Renal cortex interstitium (tissue), 11 donors: ENCODE measurements at regions not wholly inside any gene's neighbourhood (a gene's known extent, or its start where the extent isn't known, plus 50 kb on each side); places are given as distances from the start of the nearest gene placed in this dataset.

ENCODE experiments used
- DNase-seq, 11 donors: peaks; one replicate each; pipeline ENCODE4 v3.0.0-alpha.2; 2013; ENCODE audit warnings: low read depth in 9 of 11, low spot score in 4 of 11; ENCODE audit errors: extremely low read depth in 1 of 11

DNA sequence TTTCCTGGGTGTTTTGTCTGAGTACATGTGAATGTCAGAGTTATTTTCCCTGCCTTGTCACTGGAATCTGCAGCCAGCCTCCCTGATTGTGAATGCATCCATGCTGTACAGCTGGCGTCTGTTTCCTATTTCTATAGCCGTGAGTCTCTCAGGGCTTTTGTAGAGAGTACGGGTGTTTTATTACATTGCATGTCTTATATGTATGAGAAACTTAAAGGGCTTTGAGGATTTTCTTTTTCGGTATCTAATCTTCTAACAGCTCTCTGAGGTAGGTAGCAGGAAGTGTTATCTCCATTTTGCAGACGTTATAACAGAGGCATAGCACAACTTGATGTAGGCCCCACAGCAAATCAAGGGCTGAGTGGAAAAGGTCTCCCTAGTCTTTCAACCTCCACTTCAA lies 272.9 kb downstream of the PRL start:
- DNase-seq, result no peak

DNA sequence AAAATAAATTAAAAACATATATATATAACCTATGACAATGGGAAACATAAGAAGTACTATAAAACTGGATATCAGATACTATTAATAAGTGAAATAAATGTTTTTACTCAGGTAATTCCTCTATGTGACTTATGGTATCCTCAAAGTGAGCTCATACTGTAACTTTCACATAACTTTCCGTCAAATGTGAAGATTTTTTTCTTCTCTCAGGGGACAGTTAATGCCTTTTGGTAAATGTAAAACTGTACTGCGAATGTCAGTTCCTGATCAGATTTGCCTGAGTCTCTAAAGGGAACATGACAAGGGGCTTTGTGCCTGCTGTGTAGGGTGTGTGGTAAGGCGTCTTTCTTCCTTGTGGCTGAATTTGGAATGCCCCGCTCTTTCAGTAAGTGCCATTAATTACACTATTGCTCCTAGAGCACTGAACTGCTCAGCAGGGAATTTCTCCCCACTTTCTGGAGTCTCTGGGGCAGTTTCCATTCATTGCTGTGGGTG lies 271.8 kb downstream of the PRL start:
- no peak for DNase-seq

DNA sequence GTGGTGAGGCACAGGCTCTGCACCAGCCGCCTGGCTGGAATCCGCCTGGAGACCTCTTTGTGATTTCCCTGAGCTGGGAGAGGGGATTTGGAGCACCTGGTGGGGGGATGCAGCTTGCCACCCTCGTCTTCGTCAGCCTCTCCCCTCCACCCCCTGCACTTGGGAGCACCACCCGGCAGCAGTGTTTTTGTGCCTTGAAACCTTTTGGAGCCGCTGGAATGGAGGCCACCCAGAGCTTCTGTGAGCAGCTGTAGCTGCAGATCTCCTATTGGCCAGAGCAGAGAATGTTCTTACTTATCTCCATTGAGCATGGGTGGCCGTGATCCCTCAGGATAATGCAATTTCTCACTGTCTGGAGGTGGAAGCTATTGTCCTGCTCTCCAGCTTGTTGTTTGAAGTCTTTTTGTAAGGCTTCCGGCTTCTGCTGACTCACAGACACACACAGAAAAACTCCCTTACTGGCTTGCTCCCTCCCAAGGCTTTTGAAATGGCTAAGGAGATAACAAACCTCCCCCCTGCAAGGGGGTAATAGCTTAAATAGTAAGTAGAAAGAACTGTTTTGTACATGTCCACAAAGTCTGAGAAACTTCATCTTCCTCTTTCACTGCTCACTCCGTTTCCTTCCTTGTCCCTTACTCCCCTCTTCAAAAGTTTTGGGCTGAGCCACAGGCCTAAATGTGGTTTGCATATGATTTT lies 271.2 kb downstream of the PRL start:
- DNase-seq, result no peak

DNA sequence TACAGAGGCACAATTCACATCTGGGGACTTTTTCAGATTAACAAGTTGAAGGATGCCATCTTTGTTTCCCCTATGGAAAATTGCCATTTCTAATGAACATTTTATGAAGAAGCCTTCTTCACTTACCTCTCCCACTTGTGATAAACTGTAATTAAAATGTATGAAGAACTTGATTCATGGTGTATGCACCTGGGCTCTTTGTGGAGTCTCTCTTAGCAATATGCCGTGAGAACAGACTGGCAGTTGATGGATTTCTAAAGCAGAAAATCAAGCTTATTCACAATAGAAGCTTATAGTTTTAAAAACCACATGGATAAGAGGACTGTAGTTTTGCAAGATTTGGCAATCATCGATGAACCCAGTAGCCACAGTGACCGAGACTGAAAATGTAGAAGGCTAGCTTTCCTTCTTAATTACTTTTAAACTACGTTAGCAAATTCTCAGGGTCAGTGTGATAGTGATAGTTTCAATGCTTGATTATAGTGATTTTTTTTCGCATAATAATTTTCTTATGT lies 270.6 kb downstream of the PRL start:
- no peak for DNase-seq

DNA sequence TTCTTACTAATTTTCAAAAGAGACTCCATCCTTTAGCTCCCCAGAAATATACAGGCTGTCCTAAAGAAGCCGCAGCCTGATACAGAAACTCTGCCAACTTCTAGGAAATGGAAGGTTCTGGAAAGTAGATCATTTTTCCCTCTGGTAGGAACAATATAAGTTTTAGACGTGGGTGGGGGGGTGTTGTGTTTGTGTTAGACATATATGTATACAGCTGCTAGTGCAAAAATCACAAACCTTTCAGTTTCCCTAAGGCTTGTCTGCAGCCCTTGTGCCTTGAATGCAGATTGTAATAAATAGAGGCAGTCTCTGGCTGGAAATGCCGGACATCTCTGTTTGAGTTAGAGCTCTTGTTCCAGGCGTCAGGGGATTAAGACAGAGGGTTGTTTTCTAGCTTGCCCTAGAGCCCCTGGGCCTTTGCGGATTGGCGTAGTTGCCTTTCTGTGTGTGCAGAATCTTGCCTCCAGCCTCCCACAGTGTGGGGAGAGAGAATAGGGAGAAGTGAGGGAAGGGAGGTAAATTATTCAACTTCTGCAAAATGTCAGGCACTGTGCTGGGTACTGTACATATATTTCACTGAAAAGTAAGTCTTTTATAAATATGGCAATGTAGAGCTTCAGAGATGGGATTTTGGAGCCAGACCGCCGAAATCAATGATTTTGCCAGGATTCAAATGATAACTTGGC lies 269.7 kb downstream of the PRL start:
- no peak for DNase-seq

DNA sequence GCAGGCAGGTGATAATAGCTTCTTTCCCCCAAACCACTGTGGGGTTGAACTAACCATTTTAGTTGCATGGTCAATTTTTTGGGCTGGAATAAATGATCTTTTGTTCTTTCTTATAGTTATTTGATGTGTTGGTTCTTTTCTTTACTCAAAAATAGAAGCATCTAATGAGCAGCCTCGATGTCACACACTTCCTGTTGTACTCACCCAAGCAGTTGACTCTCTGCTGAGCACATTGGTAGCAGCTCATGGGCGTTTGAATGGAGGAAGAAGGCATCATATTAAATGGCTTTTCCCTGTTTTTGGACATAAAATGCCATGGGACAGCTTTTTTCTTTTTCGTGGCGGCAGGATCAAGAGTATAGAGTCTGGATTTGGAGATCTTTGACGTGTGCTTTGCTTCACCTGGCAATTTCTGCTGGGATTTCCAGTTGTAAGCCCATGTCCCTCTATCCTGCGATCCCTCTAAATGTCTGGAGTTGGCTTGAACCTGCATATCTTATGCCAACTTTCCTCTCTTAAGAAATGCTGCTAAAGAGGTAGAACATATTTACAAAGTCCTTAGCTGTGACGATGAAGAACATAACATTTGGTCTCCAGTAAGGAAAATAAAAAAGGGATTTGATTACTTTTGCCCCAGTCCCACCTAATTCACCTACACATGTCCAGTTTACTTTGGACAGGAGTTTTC lies 268.3 kb downstream of the PRL start:
- DNase-seq, result no peak

DNA sequence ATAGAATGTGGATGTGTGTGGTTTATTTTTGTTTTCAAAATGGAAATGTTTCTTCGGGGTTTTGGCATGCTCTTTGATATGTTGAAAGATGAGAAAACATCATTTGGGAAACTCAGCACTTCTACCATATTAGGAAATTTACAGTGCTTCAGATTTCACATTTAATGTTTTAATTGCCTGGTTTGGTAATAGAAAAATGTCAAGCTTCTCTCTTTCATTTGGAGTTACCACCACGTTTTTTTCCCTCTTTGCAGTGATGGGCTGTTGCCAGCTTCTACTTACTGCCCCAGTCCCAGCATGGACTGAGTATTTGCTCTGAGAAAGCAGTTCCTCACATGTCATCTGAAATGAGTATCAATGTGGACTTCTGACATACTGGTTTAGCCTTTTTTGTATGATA lies 267.7 kb downstream of the PRL start:
- DNase-seq, result no peak

DNA sequence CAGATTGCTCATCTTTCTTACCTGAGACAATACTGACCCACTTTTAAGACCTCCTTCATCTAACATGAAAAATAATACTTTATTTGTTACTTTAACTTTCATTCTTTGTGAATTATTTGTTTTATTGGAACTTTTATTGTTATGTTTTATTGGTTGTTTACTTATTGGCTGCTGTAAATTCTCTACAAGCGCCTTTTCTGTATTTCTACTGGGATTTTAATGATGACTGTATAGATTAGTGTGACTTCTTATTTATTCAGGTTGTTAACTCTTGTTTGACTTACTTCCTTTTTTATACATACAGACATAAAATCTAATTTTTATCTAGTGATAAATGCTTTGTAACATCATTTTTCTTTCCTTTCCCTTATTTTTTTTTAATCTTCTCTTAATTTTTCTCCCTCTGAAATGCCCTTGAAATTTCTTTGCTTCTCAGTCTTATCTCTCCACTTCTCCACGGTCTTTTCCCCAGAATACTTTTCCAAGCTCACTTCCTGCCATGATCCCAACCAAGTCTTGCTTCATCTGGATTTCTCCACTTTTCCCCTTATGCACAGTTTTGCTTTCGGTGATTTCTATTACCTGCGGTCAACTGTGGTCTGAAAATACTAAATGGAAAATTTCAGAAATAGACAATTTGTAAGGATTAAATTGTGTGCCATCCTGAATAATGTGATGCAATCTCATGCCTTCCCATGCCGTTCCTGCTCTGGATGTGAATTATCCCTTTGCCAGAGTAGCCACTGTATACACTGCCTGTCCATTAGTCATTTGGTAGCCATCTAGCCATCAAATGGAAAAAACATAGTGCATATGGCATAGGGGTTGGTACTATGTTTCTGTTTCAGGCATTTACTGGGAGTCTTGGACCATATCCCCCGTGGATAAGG lies 265.9 kb downstream of the PRL start:
- no peak for DNase-seq

DNA sequence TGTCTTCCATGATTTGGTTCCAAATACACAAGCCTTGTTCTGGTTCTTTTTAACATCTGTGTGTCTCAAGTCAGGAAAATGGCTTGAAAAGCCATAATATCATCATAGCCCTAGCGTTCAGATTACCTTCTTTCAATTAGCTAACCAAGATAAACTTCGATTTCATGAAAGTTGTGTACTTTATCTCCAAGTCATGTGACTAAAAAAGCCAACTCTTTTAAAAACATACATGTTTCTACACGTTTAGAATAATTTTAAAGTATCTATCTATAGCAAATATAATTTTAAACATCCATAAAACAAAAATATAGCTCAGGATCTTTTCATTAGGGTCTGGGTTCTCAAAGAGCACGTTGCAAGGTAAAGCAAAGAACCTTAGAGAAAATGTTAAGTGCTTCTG lies 261.1 kb downstream of the PRL start:
- no peak for DNase-seq

DNA sequence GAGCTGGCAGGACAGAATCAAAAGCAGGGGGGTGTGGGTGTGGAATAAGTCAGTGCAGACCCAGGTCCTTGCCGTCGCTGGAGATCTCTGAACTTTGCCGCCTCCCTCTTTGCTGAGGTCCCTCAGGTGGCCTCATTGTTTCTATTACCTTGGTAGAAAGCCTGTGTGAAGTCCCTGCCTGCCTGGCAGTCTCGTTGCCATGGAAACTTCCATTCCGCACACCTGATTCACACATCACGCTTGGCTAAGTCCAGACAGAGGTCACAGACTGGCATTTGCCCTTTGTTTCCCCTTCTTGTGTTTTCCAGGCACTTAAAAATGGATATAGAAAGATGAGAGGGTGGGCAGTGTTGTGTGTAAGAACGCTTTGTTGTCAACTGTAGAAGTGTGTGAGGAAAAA lies 260.6 kb downstream of the PRL start:
- peak; percentile 63 to 89 (median 77) for DNase-seq

DNA sequence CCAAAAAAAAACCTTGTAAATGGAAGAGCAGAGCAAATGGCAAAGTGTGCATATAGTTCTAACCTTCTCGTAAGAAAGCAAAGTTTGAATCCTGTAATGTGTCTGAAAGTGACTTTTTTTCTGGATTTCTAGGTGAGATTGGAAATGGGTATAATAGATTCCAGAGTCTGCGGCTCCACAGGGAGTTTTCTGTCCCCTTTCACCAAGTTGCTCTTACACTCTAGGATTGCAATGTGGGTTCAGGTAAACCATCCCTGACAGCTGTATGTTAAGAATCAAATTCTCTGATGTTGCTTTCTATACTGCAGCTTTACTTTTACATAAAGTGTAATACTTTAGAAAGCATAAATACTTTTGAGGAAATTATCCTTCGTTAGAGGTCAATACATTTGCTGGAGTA lies 260.1 kb downstream of the PRL start:
- peak in 1 of 11 donors; percentile 19 for DNase-seq

DNA sequence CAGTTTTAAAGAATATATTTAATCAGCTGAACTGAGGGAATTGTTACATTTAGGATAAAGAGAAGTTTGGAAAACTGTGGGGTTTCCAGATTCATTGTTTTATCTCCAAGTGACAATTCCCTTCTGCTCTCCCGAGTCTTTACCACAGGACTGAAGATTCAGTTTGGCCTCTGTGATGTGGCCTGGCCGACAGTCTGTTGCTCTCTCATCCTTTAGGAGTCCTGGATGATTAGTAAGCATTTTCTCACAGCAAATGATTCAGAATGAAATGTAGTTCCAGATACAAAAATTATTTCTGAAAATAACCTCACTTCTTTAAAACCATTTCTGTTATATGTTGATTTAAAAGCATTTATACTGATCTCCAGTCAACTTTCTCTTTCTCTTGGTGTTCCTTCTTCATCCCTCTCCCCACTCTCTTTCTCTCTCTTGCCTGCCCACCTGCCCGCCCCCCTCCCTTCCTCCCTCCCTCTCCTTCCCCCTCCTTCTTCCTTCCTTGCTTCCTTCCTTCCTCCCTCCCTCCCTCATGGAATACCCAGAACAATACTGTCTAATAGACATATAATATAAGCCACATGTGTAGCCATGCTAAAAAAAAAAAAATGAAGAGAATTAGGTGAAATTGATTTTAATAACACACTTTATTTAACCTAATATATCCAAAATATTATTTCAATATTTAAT lies 254.9 kb downstream of the PRL start:
- no peak for DNase-seq

DNA sequence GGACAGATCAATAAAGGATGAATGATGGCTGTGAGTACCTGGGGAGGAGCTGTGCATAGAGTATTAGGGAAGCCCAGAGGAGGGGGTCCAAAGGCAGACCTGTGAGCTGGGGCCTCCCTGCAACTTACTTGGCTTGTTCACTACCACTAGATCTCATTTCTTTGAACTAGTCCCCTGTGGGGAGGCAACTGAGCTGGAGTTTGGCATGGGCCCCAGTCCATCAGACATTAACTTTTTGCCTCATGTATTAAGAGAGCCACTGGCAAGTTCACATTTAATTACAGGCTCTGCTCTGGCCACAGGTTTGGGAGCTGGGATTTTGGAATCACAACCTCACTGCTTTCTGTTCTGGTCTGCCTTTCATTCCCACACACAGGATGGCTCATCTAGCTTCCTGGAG lies 254.1 kb downstream of the PRL start:
- DNase-seq, result no peak

DNA sequence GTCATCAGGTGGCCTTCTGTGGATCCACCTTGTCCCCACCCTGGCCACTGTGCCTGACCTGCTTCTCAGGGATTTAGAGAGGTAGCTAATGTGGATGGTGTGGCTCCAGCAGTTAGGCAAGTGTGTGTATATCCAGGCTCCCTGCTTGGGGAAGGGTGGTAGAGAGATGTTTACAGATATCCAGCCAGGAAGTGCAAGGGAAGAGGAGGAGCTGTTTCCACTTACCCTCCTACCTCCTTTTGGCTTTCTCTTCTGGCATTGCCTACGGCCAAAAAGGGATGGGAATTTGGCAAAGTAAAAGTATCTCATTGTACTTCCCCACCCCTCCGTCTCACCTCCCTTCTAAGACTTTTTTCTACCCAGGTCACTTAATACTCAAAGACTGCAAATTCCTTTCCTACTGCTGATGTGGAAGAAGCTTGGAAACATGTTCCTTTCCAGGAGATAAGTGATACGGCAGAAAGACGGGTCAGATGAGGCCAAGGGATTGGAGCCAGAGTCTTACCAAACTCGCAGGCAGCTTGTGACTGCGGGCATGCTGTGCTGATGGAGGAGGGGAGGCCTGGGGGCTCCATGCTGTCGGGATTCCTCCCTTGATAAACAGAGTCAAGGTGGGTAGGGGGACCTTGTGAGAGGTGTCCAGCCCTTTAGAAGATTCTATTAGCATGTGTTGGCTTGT lies 253.4 kb downstream of the PRL start:
- no peak for DNase-seq

DNA sequence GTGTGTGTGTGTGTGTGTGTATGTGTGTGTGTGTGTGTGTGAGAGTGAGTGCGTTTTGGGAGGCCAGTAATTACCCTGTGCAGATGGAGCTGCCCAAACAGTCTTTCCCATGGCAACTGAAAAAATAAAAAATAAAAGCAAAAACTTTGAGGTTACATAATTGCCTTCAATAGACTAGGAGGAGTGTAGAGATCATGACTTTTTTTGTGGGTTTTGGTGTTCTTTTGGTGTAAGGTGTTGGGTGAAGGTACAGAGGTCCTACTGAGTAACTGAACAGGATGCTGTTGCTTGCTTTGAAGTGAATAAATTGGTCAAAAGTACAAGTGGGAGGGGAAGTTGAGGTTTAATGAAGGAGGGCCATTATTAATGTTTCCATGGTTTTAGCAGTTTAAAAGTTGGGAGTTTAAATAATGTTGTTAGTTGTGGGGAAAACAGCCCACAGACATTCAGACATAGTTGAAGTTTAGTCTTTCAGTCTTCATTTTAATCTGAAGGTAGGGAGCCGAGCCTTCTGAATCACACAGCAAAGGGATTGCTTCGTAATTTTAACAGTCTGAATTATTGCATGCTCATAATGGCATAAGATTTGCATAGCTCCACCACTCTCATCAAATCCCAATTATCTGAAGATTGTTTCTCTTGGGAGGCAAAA lies 251.4 kb downstream of the PRL start:
- no peak for DNase-seq

DNA sequence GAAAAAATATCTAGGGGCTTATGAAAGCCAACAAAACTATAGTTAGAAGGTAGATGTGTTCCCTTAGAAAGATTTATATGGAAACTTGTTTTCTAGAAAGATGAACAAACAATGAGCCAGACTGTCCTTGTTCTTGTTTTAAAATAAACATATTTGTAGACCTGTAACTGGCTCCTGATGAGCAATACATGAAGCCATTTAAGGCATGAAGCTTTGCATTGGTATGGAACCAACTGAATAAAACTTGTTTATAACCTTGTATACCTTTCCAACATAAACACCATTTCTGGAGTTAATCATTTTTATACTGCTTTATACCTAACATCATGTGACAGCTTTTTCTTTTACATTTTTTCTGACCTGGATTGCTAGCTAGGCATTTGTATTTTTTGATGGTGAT lies 247.8 kb downstream of the PRL start:
- DNase-seq, result no peak

DNA sequence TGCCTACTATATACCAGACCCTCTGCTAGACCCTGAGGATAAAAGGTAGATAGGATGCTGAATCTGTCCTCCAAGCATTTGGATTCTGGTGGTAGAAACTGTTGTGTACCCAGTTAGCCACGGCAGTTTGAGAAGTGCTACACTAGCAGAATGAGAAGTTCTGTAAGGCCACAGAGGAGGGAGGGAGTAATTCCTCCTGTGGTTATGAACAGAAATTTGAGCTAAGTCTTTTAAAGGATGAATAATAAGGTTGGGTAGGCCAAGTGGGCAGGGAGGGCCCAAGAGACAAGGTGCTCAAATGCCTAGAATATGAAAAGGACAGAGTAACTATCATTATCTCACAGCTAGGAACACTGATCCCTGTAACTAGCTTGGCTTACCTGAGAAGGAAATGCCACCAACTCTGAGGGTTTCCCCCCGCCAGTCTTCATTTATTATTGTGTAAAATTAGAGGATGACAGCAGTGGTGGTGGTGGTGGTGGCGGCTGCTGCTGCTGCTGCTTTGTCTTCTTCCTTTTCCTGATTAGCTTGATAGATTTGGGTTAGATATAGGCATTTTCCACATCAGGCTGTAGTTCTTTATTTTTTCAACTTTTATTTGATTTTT lies 243.3 kb downstream of the PRL start:
- DNase-seq, result no peak
